Right lobe of liver (tissue), 4 donors: ENCODE measurements at regions not wholly inside any gene's neighbourhood (a gene's known extent, or its start where the extent isn't known, plus 50 kb on each side); places are given as distances from the start of the nearest gene placed in this dataset.

Experiments used
- CTCF ChIP-seq, 4 donors: fragments of 200-600 bp in 3 of 4; fragments of 450-650 bp in 1 of 4; IDR thresholded peaks; one replicate each; pipeline versions ENCODE4 v1.5.1 to v1.8.0; 2016 to 2022; ENCODE audit warnings: antibody characterized with exemption in 4 of 4, mild to moderate bottlenecking in 2 of 4
- POLR2A ChIP-seq: fragments of 450-650 bp; IDR thresholded peaks from one replicate; pipeline ENCODE4 v1.6.1; 2017; ENCODE audit warnings: antibody characterized with exemption, mild to moderate bottlenecking
- donor health status: DM: no; HTN: no; CAD: no.
- donor health status: DM: no; HTN: no; CAD: no.
- donor health status: DM: no; HTN: yes; CAD: no.

- TF ChIP-seq CTCF (IDR thresholded peaks at IDR 0.05) (no peak), POLR2A (no peak)
Observed at GRCh38 chr6:67653561-67653960, 981.5 kb upstream of the ADGRB3 start.
